ENCODE measurements at regions not wholly inside any gene's neighbourhood (a gene's known extent, or its start where the extent isn't known, plus 50 kb on each side); places are given as distances from the start of the nearest gene placed in this dataset.

DNA sequence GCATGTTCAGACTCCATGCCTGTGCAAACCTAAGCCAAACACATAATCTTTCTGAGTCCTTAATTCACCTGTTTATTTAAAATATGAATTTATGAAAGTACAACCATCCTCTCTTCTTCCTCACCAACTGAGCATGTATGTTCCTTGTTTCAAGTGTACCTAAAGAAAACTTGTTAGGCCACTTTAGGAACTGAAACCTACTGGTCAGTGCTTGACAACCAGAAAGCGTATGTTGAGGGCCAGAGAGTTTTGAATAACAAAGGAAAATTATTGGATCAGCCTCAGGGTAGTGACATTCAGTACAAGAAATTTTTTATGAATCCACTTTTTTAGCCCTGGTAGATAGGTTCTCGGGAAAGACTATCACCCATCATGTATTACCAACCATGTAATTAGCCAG is 847.6 kb upstream of the CELF4 start:
- intact Hi-C loops (cut with DNase I), result no loop called here
- 82 to 86% methylated on average over 2 of the region's 2 CpGs for WGBS, 2 donors
- Histone ChIP-seq H3K27ac (no peak overlapping the region), H3K4me1 (no peaks in the 10 kb centered on the region), H3K27me3 (no peaks in the 10 kb centered on the region), H3K9me3 (no peaks in the 10 kb centered on the region), H3K36me3 (no peaks in the 10 kb centered on the region), H3K4me3 (no peak overlapping the region)
- TF ChIP-seq, protein P1, sequence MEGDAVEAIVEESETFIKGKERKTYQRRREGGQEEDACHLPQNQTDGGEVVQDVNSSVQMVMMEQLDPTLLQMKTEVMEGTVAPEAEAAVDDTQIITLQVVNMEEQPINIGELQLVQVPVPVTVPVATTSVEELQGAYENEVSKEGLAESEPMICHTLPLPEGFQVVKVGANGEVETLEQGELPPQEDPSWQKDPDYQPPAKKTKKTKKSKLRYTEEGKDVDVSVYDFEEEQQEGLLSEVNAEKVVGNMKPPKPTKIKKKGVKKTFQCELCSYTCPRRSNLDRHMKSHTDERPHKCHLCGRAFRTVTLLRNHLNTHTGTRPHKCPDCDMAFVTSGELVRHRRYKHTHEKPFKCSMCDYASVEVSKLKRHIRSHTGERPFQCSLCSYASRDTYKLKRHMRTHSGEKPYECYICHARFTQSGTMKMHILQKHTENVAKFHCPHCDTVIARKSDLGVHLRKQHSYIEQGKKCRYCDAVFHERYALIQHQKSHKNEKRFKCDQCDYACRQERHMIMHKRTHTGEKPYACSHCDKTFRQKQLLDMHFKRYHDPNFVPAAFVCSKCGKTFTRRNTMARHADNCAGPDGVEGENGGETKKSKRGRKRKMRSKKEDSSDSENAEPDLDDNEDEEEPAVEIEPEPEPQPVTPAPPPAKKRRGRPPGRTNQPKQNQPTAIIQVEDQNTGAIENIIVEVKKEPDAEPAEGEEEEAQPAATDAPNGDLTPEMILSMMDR (IDR thresholded peaks at IDR 0.05), result no peak
- DNase-seq, result no peak

DNA sequence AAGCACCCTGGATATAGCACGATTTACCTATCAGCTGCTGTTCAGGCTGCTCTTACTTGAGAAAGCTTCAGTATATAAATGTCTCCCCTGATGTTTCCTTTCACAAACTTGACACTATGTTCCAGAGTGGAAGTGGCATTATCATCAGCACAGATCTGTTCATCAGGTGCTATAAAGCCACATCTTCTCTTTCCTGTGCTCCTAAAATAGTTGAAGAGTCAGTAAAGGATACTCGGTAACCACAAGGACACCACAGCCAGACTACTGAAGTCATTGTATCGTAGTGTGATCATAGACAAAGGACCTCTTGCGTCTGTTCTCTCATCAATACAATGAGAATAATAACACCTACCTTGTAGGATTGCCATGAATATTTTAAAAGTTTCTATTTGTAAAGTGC is 841.0 kb upstream of the CELF4 start:
- no peak overlapping the region for H3K27ac ChIP-seq
- WGBS, 2 donors, result 51 to 77% methylated on average over 4 of the region's 4 CpGs

DNA sequence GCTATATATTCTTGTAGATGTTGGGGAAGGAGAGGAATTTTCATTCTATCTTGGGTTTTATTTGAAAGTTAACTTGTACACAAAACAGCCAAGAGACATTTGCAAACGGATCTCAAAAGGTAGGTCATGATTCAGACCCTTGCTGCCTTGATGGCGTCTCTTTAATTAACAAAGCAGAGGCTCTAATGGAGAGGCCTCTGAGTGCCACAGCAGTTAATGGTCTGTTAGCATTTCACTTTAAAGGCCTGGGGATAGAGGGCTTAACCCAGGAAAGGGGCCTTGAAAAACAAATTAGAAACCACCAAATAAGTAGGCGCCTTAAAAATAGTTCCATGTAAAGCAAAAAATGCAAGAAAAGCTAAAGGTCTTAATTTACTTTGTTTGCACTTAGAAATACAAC is 836.9 kb upstream of the CELF4 start:
- Histone ChIP-seq H3K27me3 (no peaks in the 10 kb centered on the region), H3K4me1 (no peaks in the 10 kb centered on the region), H3K9me3 (no peaks in the 10 kb centered on the region), H3K4me3 (no peak overlapping the region), H3K36me3 (no peaks in the 10 kb centered on the region), H3K27ac (no peak overlapping the region)
- TF ChIP-seq EP300 (IDR thresholded peaks at IDR 0.05) (no peak), POLR2A (IDR thresholded peaks at IDR 0.05) (no peak), POLR2AphosphoS5 (IDR thresholded peaks at IDR 0.05) (no peak)
- TF ChIP-seq, protein P1 (IDR thresholded peaks at IDR 0.05), result no peak
- intact Hi-C loops (cut with DNase I), result no loop called here
- WGBS, 2 donors, result 48 to 75% methylated on average over 3 of the region's 3 CpGs
- no peak for DNase-seq

More for the DNA sequence above, 841.0 kb upstream of the CELF4 start:
- Histone ChIP-seq H3K27me3 (no peaks in the 10 kb centered on the region), H3K4me3 (no peak overlapping the region), H3K36me3 (no peaks in the 10 kb centered on the region), H3K9me3 (no peaks in the 10 kb centered on the region), H3K4me1 (no peaks in the 10 kb centered on the region)
- TF ChIP-seq POLR2AphosphoS5 (IDR thresholded peaks at IDR 0.05) (no peak), POLR2A (IDR thresholded peaks at IDR 0.05) (no peak), EP300 (IDR thresholded peaks at IDR 0.05) (no peak)
- TF ChIP-seq, protein P1 (IDR thresholded peaks at IDR 0.05), result no peak
- intact Hi-C loops (cut with DNase I), result no loop called here
- DNase-seq, result no peak

DNA sequence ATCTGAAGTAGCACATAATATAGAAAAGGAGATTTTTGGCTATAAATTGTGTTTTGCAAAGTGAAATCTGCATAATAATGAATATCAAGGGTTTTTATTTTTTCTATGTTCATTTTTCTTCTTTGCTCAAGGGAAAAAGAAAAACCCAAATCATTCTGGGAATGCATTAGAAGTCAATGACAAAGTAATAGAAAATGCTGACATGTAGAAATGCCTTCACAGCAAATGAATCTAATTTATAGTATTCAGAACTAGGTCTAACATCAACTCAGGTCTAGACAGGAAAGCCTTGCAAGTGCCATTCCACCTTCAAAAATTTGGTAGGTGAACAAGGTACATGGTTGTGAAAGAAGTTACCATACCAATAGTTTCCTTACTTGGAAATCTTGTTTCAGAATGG is 831.5 kb upstream of the CELF4 start:
- TF ChIP-seq POLR2AphosphoS5 (IDR thresholded peaks at IDR 0.05) (no peak), EP300 (IDR thresholded peaks at IDR 0.05) (no peak), POLR2A (IDR thresholded peaks at IDR 0.05) (no peak)
- TF ChIP-seq, protein P1 (IDR thresholded peaks at IDR 0.05), result no peak
- H3K4me3 ChIP-seq, result no peak overlapping the region
- no peak for DNase-seq
- intact Hi-C loops (cut with DNase I), result no loop called here
- H3K4me1 ChIP-seq, result no peaks in the 10 kb centered on the region
- H3K27me3 ChIP-seq, result no peaks in the 10 kb centered on the region
- H3K9me3 ChIP-seq, result no peaks in the 10 kb centered on the region
- no peaks in the 10 kb centered on the region for H3K36me3 ChIP-seq
- no peak overlapping the region for H3K27ac ChIP-seq

DNA sequence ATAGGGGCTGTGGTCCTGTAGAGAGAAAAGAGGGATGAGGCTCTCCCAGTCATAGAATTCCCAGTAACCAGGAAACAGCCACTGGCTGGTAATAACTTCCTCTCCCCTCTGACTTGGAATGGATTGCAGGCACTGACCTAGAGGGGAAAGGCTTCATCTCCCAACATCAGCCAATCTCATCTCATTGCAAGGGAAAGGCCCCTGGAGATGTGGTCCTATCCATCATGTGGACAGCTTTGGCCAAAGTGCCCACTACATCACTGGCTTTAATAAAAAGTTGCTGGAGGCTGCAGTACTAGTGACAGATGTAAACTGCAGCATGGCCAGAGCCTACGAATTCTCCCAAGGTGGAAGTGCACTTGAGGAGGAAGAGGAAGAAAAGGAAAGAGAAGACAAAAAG is 820.5 kb upstream of the CELF4 start:
- H3K4me1 ChIP-seq, result no peaks in the 10 kb centered on the region
- H3K36me3 ChIP-seq, result no peaks in the 10 kb centered on the region
- TF ChIP-seq POLR2AphosphoS5 (IDR thresholded peaks at IDR 0.05), result no peak
- TF ChIP-seq, protein P1 (IDR thresholded peaks at IDR 0.05), result no peak
- TF ChIP-seq EP300 (IDR thresholded peaks at IDR 0.05), result no peak
- TF ChIP-seq POLR2A (IDR thresholded peaks at IDR 0.05), result no peak
- intact Hi-C loops (cut with DNase I), result no loop called here
- no peak overlapping the region for H3K4me3 ChIP-seq
- H3K27ac ChIP-seq, result no peak overlapping the region
- 32 to 69% methylated on average over 1 of the region's 1 CpG for WGBS, 2 donors
- H3K9me3 ChIP-seq, result no peaks in the 10 kb centered on the region
- no peak for DNase-seq
- no peaks in the 10 kb centered on the region for H3K27me3 ChIP-seq

All from sigmoid colon (tissue), 6 donors.